Endothelial cell of umbilical vein (primary cell): ENCODE measurements at regions not wholly inside any gene's neighbourhood (a gene's known extent, or its start where the extent isn't known, plus 50 kb on each side); places are given as distances from the start of the nearest gene placed in this dataset.

Source experiments
- CTCF ChIP-seq, 2 donors: IDR thresholded peaks; 1 replicate in 1 of 2; 2 replicates in 1 of 2; pipeline ENCODE4 v1.5.1; 2011; ENCODE audit warnings: low read length in 2 of 2, mild to moderate bottlenecking in 2 of 2, moderate library complexity in 2 of 2, control low read depth in 1 of 2, inconsistent platforms in 1 of 2, low read depth in 1 of 2; ENCODE audit not compliant: insufficient read depth in 1 of 2; ENCODE audit errors: extremely low read depth in 1 of 2
- EZH2 ChIP-seq: IDR thresholded peaks from 2 replicates; pipeline ENCODE4 v1.6.1; 2012; ENCODE audit warnings: borderline replicate concordance, low read depth, mild to moderate bottlenecking, moderate library complexity, low read length, inconsistent platforms; ENCODE audit not compliant: severe bottlenecking

- TF ChIP-seq CTCF (IDR thresholded peaks at IDR 0.05; ENCODE audit: extremely low read depth in 1 of 2, insufficient read depth in 1 of 2, low read depth in 1 of 2, low read length in 2 of 2): no peak
- no peak for TF ChIP-seq EZH2
Observed at GRCh38 chr2:215677481-215677880, 241.6 kb upstream of the FN1 start.
